C4-2B (cell line): ENCODE measurements at regions not wholly inside any gene's neighbourhood (a gene's known extent, or its start where the extent isn't known, plus 50 kb on each side); places are given as distances from the start of the nearest gene placed in this dataset.

Source experiments
- ZFX ChIP-seq: fragments of 450-650 bp; IDR thresholded peaks from 2 replicates; pipeline ENCODE4 v1.6.1; 2017
- TF ChIP-seq, protein P1 (sequence below): fragments of 450-650 bp; conservative IDR thresholded peaks from 2 replicates; pipeline ENCODE4 v1.5.1; 2017; ENCODE audit warnings: mild to moderate bottlenecking

GRCh38 chr11:115698243-115698642 lies 194.0 kb upstream of the CADM1 start:
- TF ChIP-seq, protein P1, sequence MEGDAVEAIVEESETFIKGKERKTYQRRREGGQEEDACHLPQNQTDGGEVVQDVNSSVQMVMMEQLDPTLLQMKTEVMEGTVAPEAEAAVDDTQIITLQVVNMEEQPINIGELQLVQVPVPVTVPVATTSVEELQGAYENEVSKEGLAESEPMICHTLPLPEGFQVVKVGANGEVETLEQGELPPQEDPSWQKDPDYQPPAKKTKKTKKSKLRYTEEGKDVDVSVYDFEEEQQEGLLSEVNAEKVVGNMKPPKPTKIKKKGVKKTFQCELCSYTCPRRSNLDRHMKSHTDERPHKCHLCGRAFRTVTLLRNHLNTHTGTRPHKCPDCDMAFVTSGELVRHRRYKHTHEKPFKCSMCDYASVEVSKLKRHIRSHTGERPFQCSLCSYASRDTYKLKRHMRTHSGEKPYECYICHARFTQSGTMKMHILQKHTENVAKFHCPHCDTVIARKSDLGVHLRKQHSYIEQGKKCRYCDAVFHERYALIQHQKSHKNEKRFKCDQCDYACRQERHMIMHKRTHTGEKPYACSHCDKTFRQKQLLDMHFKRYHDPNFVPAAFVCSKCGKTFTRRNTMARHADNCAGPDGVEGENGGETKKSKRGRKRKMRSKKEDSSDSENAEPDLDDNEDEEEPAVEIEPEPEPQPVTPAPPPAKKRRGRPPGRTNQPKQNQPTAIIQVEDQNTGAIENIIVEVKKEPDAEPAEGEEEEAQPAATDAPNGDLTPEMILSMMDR, result no peak
- no peak for TF ChIP-seq ZFX
